ENCODE measurements at regions not wholly inside any gene's neighbourhood (a gene's known extent, or its start where the extent isn't known, plus 50 kb on each side); places are given as distances from the start of the nearest gene placed in this dataset.

- H3K27me3 ChIP-seq (ENCODE audit: control insufficient read depth, insufficient read depth, low read length): no peaks in the 10 kb centered on the region
- FAIRE-seq (no peak), DNase-seq (ENCODE audit: low read depth) (no peak)
- no peaks in the 10 kb centered on the region for H3K36me3 ChIP-seq (ENCODE audit: control insufficient read depth, insufficient read depth, low read length)
- TF ChIP-seq CTCF (IDR thresholded peaks at IDR 0.05; ENCODE audit: insufficient read depth, low read length, severe bottlenecking): no peak
- no peak overlapping the region for H3K4me3 ChIP-seq (ENCODE audit: low read depth, low read length)
These were observed 199.4 kb downstream of the TBX5 start for GRCh38 chr12:114206525-114206924.

DNA sequence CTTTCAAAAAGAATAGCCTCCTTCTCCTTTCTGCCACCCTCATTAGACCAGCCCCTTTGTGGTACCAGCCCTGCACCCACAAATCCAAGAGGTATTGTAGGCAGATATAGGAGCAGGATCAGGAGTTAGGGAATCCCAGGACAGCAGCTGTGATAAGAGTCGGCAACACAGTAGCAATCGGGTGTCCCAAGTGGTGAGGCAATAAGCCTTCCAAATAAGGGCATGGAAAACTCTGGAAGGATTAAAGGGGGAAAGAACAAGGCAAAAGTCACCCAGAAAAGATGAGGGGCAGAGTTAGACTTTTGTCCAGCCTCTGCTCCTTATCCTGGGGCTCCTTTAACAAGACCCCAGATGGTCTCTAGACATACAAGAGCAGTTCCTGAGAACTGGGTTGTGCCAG, 204.2 kb downstream of the TBX5 start:
- Histone ChIP-seq H3K36me3 (ENCODE audit: control insufficient read depth, insufficient read depth, low read length) (no peaks in the 10 kb centered on the region), H3K4me3 (ENCODE audit: low read depth, low read length) (no peak overlapping the region), H3K27me3 (ENCODE audit: control insufficient read depth, insufficient read depth, low read length) (no peaks in the 10 kb centered on the region)
- no peak for FAIRE-seq
- no peak for TF ChIP-seq CTCF (IDR thresholded peaks at IDR 0.05; ENCODE audit: insufficient read depth, low read length, severe bottlenecking)
- DNase-seq (ENCODE audit: low read depth): no peak

DNA sequence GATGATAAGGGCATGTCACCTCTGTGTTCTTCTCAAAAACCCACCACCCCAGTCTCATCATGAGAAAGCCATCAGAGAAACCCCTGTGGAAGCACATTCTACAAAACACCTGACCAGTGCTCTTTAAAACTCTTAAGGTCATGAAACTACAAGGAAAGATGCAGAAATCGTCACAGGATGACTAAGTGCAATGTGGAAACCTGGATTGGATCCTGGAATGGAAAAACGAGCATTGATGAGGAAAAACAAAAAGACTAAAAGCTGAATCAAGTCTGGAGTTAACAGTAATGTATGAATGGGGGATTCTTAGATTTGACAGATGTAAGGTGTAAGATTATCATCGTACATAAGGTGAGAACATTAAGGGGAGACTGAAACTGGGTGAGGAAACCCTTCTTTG, 211.0 kb downstream of the TBX5 start:
- FAIRE-seq: no peak
- DNase-seq (ENCODE audit: low read depth): no peak

GRCh38 chr12:114194066-114194465, 211.9 kb downstream of the TBX5 start:
- Histone ChIP-seq H3K36me3 (ENCODE audit: control insufficient read depth, insufficient read depth, low read length) (no peaks in the 10 kb centered on the region), H3K27me3 (ENCODE audit: control insufficient read depth, insufficient read depth, low read length) (no peaks in the 10 kb centered on the region), H3K4me3 (ENCODE audit: low read depth, low read length) (no peak overlapping the region)
- DNase-seq (ENCODE audit: low read depth) (no peak), FAIRE-seq (no peak)
- TF ChIP-seq CTCF (IDR thresholded peaks at IDR 0.05; ENCODE audit: insufficient read depth, low read length, severe bottlenecking): no peak

More for the DNA sequence above, 211.0 kb downstream of the TBX5 start:
- H3K27me3 ChIP-seq (ENCODE audit: control insufficient read depth, insufficient read depth, low read length): no peaks in the 10 kb centered on the region
- no peak overlapping the region for H3K4me3 ChIP-seq (ENCODE audit: low read depth, low read length)
- no peak for TF ChIP-seq CTCF (IDR thresholded peaks at IDR 0.05; ENCODE audit: insufficient read depth, low read length, severe bottlenecking)
- no peaks in the 10 kb centered on the region for H3K36me3 ChIP-seq (ENCODE audit: control insufficient read depth, insufficient read depth, low read length)

DNA sequence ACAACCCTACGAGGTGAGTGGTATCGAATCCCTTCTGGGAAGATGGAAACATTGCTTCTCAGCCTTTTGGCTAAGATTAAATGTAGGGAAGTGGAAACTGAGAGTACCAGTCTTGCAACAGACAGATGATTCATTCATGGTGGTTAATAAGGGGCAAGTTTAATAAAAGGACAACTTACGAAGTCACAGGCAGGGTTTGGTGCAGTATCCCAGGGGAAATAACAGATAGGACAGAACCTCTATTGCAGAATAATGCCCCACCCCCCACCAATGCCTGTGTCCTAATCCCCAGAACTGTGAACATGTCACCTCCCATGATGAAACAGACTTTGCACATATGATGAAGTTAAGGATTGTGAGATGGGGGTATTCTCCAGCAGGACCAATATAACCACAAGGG, 212.5 kb downstream of the TBX5 start:
- H3K36me3 ChIP-seq (ENCODE audit: control insufficient read depth, insufficient read depth, low read length): no peaks in the 10 kb centered on the region
- DNase-seq (ENCODE audit: low read depth): no peak
- no peak for TF ChIP-seq CTCF (IDR thresholded peaks at IDR 0.05; ENCODE audit: insufficient read depth, low read length, severe bottlenecking)
- no peak overlapping the region for H3K4me3 ChIP-seq (ENCODE audit: low read depth, low read length)
- no peaks in the 10 kb centered on the region for H3K27me3 ChIP-seq (ENCODE audit: control insufficient read depth, insufficient read depth, low read length)
- FAIRE-seq: no peak

DNA sequence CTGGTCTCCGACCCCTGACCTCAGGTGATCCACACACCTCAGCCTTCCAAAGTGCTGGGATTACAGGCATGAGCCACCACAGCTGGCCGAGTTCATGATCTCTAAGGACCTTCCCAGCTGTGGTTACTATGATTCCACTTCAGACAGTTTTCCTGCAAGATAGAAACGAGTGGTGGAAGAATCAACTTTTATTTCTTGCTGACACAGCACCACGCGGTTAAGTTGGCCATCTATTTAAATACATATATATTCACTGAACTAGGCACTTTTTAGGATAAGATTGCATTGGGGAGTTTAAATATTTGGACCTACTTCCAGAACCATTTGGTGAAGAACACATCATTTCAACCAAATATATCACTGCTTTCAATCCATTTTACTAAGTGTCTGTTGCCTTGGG, 213.4 kb downstream of the TBX5 start:
- FAIRE-seq (no peak), DNase-seq (ENCODE audit: low read depth) (no peak)
- H3K4me3 ChIP-seq (ENCODE audit: low read depth, low read length): no peak overlapping the region
- H3K27me3 ChIP-seq (ENCODE audit: control insufficient read depth, insufficient read depth, low read length): no peaks in the 10 kb centered on the region
- no peak for TF ChIP-seq CTCF (IDR thresholded peaks at IDR 0.05; ENCODE audit: insufficient read depth, low read length, severe bottlenecking)
- H3K36me3 ChIP-seq (ENCODE audit: control insufficient read depth, insufficient read depth, low read length): no peaks in the 10 kb centered on the region

Data from bronchial epithelial cell (primary cell).